Uterus (tissue), 3 donors: ENCODE measurements at regions not wholly inside any gene's neighbourhood (a gene's known extent, or its start where the extent isn't known, plus 50 kb on each side); places are given as distances from the start of the nearest gene placed in this dataset.
"Not testable (repeated sequence)": the region's sequence is repeated elsewhere in the genome, so short reads cannot be mapped to it uniquely, and the experiment has no call there.

Experiments used
- DNase-seq, 2 donors: peaks; one replicate each; pipeline ENCODE4 v3.0.0-alpha.2; 2019 to 2020
- H3K27ac ChIP-seq, 2 donors: fragments of 200-600 bp; sonication (generic); 1 replicate in 1 of 2; 2 replicates in 1 of 2; pipeline ENCODE4 v1.5.1; 2016 to 2018
- H3K27me3 ChIP-seq, 2 donors: fragments of 200-600 bp; sonication (generic); one replicate each; pipeline ENCODE4 v1.5.1; 2018 to 2019; ENCODE audit warnings: control low read depth in 1 of 2
- H3K36me3 ChIP-seq, 2 donors: fragments of 200-600 bp; sonication (generic); one replicate each; pipeline ENCODE4 v1.5.1; 2019; ENCODE audit warnings: control low read depth in 1 of 2
- H3K4me1 ChIP-seq, 2 donors: fragments of 200-600 bp; sonication (generic); one replicate each; pipeline ENCODE4 v1.5.1; 2018 to 2019; ENCODE audit warnings: control low read depth in 1 of 2
- H3K4me3 ChIP-seq, 2 donors: fragments of 200-600 bp; sonication (generic); 1 replicate in 1 of 2; 2 replicates in 1 of 2; pipeline ENCODE4 v1.5.1; 2018 to 2019; ENCODE audit warnings: mild to moderate bottlenecking in 1 of 2
- H3K9me3 ChIP-seq, 2 donors: fragments of 200-600 bp; sonication (generic); one replicate each; pipeline ENCODE4 v1.5.1; 2019; ENCODE audit warnings: control low read depth in 1 of 2
- POLR2A ChIP-seq, 2 donors: fragments of 450-650 bp; IDR thresholded peaks; one replicate each; pipeline ENCODE4 v1.6.1; 2016; ENCODE audit warnings: antibody characterized with exemption in 2 of 2, mild to moderate bottlenecking in 1 of 2, moderate library complexity in 1 of 2
- intact Hi-C: fragments of 100-400 bp; cut with DNase I; formaldehyde crosslinking; loops from one replicate; pipeline ENCODE4 v1.15.1; 2023; ENCODE audit warnings: low total_unique reads
- TF ChIP-seq, protein P1 (sequence below), 4 experiments: fragments of 200-600 bp in 2 of 4; fragments of 450-650 bp in 2 of 4; sonication (generic) in 2 of 4; IDR thresholded peaks; one replicate each; pipeline ENCODE4 v1.5.1; 2016 to 2019; ENCODE audit warnings: antibody characterized with exemption in 4 of 4, mild to moderate bottlenecking in 2 of 4, moderate library complexity in 1 of 4
- donor health status: DM: yes; HTN: yes; CAD: no.

DNA sequence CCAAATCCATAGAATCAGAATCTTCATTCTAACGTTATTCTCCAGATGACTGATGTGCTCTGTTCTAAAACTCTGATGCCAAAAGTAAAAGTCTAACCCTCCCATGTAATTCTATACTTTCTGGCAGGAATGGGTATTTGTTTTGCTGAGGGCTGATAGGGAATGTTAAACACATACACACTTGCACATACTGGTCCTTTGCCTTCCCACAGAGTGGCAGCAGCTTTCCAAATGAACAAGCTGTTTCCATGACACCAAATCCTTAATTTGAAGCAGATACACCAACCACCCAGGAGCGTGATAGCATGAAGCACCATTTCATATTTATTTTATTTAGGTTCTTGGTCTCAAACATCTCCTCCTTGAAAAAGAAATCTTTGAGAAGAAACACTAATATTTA, 155.5 kb upstream of the PRDX4 start:
- Histone ChIP-seq H3K27me3 (no peaks in the 10 kb centered on the region), H3K9me3 (no peaks in the 10 kb centered on the region), H3K4me1 (no peaks in the 10 kb centered on the region), H3K4me3 (no peak overlapping the region), H3K27ac (no peak overlapping the region), H3K36me3 (no peaks in the 10 kb centered on the region)
- TF ChIP-seq POLR2A (IDR thresholded peaks at IDR 0.05), result no peak
- TF ChIP-seq, protein P1, sequence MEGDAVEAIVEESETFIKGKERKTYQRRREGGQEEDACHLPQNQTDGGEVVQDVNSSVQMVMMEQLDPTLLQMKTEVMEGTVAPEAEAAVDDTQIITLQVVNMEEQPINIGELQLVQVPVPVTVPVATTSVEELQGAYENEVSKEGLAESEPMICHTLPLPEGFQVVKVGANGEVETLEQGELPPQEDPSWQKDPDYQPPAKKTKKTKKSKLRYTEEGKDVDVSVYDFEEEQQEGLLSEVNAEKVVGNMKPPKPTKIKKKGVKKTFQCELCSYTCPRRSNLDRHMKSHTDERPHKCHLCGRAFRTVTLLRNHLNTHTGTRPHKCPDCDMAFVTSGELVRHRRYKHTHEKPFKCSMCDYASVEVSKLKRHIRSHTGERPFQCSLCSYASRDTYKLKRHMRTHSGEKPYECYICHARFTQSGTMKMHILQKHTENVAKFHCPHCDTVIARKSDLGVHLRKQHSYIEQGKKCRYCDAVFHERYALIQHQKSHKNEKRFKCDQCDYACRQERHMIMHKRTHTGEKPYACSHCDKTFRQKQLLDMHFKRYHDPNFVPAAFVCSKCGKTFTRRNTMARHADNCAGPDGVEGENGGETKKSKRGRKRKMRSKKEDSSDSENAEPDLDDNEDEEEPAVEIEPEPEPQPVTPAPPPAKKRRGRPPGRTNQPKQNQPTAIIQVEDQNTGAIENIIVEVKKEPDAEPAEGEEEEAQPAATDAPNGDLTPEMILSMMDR (IDR thresholded peaks at IDR 0.05), result no peak
- no peak for DNase-seq
- intact Hi-C loops, result no loop called here

DNA sequence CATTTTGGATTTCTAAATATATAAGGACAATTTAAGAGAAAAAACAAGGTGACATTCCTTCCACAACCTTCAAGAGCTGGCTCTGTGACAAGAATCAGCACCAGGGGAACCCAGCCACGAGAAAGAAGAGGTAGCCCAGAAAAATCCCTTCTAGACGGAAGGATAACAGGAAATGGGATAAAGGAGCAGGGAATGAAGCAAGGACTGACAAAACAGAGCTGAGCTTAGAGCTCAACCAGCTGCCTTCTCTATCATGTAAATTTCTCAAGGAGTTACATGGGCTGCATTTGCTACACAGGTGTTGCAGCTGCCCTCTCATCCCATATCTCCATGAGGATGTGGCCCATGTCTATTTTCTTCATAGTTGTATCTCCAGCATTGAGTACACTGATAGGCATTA, 154.2 kb upstream of the PRDX4 start:
- intact Hi-C loops, result no loop called here
- DNase-seq, result no peak
- Histone ChIP-seq H3K27ac (no peak overlapping the region), H3K36me3 (no peaks in the 10 kb centered on the region), H3K4me1 (no peaks in the 10 kb centered on the region), H3K4me3 (no peak overlapping the region), H3K9me3 (no peaks in the 10 kb centered on the region), H3K27me3 (no peaks in the 10 kb centered on the region)
- TF ChIP-seq, protein P1 (IDR thresholded peaks at IDR 0.05), result no peak
- TF ChIP-seq POLR2A (IDR thresholded peaks at IDR 0.05), result no peak

DNA sequence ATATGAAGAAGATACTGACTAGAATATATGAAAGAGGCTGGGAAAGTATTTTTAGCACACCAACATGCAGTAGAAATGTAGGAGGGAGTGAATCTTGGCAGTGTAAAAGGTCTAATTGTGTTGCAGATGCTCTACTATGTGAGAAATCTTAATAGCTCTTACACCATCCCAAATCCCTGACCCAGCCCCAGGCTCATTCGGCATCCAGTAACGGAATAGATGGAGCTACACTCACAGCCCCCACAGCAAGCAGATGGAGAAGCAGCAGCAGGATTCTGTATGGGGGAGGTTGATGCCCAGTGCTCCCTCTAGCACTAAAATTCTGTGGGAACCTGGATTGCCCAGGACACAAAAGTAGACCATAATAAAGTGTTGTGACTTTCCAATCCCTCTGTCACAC, 153.2 kb upstream of the PRDX4 start:
- H3K4me3 ChIP-seq, result no peak overlapping the region
- no peaks in the 10 kb centered on the region for H3K27me3 ChIP-seq
- H3K36me3 ChIP-seq, result no peaks in the 10 kb centered on the region
- H3K9me3 ChIP-seq, result no peaks in the 10 kb centered on the region
- no peak for TF ChIP-seq POLR2A (IDR thresholded peaks at IDR 0.05)
- TF ChIP-seq, protein P1 (IDR thresholded peaks at IDR 0.05), result no peak
- no peak for DNase-seq
- no peaks in the 10 kb centered on the region for H3K4me1 ChIP-seq
- no peak overlapping the region for H3K27ac ChIP-seq
- intact Hi-C loops, result no loop called here

DNA sequence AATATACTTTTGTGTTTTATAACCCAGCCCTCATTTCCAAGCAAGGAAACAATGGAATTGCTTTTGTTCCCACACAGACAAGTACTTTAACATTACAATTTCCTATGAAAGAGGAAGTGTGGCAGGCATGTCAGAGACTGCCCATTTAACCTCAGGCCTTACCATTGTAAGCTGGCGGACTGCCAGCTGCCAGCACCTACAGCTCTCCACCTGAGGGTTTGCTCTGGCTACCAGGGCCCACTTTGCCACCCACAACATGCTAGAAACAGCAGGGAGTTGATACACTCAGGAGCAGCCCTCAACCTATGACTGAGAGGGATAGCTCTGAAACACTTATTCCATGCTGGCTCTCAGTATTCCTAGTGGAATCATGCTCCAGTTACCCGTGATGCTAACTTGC, 152.3 kb upstream of the PRDX4 start:
- intact Hi-C loops, result no loop called here

DNA sequence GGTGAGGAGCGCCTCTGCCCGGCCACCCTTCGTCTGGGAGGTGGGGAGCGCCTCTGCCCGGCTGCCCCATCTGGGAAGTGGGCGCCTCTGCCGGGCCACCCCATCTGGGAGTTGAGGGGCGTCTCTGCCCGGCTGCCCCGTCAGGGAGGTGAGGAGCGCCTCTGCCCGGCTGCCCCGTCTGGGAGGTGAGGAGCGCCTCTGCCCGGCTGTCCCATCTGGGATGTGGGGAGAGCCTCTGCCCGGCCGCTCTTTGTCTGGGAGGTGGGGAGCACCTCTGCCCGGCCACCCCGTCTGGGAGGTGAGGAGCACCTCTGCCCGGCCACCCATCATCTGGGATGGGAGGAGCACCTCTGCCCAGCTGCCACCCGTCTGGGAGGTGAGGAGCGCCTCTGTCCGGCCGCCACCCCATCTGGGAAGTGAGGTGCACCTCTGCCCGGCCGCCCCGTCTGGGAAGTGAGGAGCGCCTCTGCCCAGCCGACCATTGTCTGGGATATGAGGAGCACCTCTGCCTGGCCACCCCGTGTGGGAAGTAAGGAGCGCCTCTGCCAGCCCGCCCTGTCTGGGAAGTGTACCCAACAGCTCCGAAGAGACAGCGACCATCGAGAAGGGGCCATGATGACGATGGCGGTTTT, 144.2 kb upstream of the PRDX4 start:
- H3K27ac ChIP-seq, H3K4me3 ChIP-seq, H3K4me1 ChIP-seq, intact Hi-C loops, H3K27me3 ChIP-seq, H3K36me3 ChIP-seq, DNase-seq, H3K9me3 ChIP-seq: not testable (repeated sequence)

More for the DNA sequence above, 152.3 kb upstream of the PRDX4 start:
- DNase-seq, result no peak
- TF ChIP-seq, protein P1 (IDR thresholded peaks at IDR 0.05), result no peak
- TF ChIP-seq POLR2A (IDR thresholded peaks at IDR 0.05), result no peak
- H3K27ac ChIP-seq, result no peak overlapping the region
- H3K4me1 ChIP-seq, result no peaks in the 10 kb centered on the region
- H3K9me3 ChIP-seq, result no peaks in the 10 kb centered on the region
- no peaks in the 10 kb centered on the region for H3K27me3 ChIP-seq
- no peaks in the 10 kb centered on the region for H3K36me3 ChIP-seq
- H3K4me3 ChIP-seq, result no peak overlapping the region

DNA sequence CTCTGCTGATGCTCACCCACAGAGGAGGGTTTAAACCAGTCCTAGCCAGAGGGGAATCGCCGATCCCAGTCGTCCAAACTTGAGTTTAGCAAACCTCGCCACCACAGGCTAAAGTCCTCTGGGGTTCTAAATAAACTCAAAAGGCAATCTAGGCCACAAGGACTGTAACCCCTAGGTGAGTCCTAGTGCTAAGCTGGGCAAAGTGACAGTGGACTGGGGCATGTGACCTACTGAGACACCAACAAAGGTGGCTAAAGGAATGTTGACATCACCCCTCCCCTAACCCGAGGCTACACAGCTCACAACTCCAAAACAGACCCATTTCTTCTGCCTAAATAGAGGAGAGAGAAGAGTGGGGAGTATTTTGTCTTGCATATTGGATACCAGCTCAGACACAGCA, 142.8 kb upstream of the PRDX4 start:
- no peaks in the 10 kb centered on the region for H3K9me3 ChIP-seq
- no peaks in the 10 kb centered on the region for H3K27me3 ChIP-seq
- no peak for DNase-seq
- no peaks in the 10 kb centered on the region for H3K4me1 ChIP-seq
- H3K27ac ChIP-seq, result no peak overlapping the region
- H3K4me3 ChIP-seq, result no peak overlapping the region
- intact Hi-C loops, result no loop called here
- no peaks in the 10 kb centered on the region for H3K36me3 ChIP-seq
- TF ChIP-seq, protein P1 (IDR thresholded peaks at IDR 0.05), result no peak
- TF ChIP-seq POLR2A (IDR thresholded peaks at IDR 0.05), result no peak
